Testis (tissue), 2 donors: ENCODE measurements at regions not wholly inside any gene's neighbourhood (a gene's known extent, or its start where the extent isn't known, plus 50 kb on each side); places are given as distances from the start of the nearest gene placed in this dataset.

Source experiments
- CTCF ChIP-seq, 3 experiments: fragments of 450-650 bp in 2 of 3; fragments of 200-600 bp in 1 of 3; sonication (generic) in 1 of 3; IDR thresholded peaks; one replicate each; pipeline ENCODE4 v1.5.1; 2016 to 2019; ENCODE audit warnings: antibody characterized with exemption in 3 of 3, mild to moderate bottlenecking in 2 of 3, moderate library complexity in 1 of 3
- POLR2A ChIP-seq: fragments of 450-650 bp; IDR thresholded peaks from one replicate; pipeline ENCODE4 v1.6.1; 2017; ENCODE audit warnings: antibody characterized with exemption, mild to moderate bottlenecking, moderate library complexity

GRCh38 chr2:105953942-105954341, 209.2 kb downstream of the NCK2 start:
- TF ChIP-seq CTCF (IDR thresholded peaks at IDR 0.05) (no peak), POLR2A (no peak)
